NB4 (cell line): ENCODE measurements at regions not wholly inside any gene's neighbourhood (a gene's known extent, or its start where the extent isn't known, plus 50 kb on each side); places are given as distances from the start of the nearest gene placed in this dataset.

Source experiments
- DNase-seq: peaks from one replicate; pipeline ENCODE4 v3.0.0; 2010; ENCODE audit warnings: low read depth
- H3K4me3 ChIP-seq: one replicate; pipeline ENCODE4 v1.5.1; 2011; ENCODE audit warnings: mild to moderate bottlenecking, low read depth, low read length, moderate library complexity
- CTCF ChIP-seq: IDR thresholded peaks from one replicate; pipeline ENCODE4 v1.5.1; 2012; ENCODE audit warnings: low read depth, low read length
- MYC ChIP-seq: IDR thresholded peaks from 2 replicates; pipeline ENCODE4 v1.6.1; 2011; ENCODE audit warnings: low read depth, low read length
- POLR2A ChIP-seq: IDR thresholded peaks from 2 replicates; pipeline ENCODE4 v1.6.1; 2011; ENCODE audit warnings: mild to moderate bottlenecking; ENCODE audit not compliant: insufficient read length; ENCODE audit errors: extremely low read depth
- TF ChIP-seq, protein P1 (sequence below): IDR thresholded peaks from 2 replicates; pipeline ENCODE4 v1.6.1; 2011; ENCODE audit warnings: low read depth, low read length

DNA sequence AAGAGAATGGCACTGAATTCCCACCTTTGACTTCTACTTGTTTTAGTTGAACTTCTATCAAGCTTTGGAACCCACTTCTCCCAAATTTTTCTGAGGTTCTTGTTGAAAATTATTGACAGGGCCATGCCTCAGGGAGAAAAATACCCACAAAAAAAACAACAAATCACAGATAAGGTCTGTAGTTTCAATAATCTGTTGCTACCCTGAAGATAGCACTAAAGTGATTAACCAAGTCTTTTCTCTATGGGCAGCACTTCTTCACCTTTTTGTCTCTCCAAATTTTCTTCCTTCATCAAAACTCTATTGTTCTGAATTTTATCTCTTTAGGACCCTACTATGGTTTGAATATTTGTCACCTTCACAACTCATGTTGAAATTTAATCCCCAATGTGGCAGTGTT lies 154.3 kb upstream of the FGF10 start:
- TF ChIP-seq, protein P1, sequence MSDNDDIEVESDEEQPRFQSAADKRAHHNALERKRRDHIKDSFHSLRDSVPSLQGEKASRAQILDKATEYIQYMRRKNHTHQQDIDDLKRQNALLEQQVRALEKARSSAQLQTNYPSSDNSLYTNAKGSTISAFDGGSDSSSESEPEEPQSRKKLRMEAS = no peak
- no peak for TF ChIP-seq POLR2A
- no peak for TF ChIP-seq MYC
- TF ChIP-seq CTCF = no peak
- DNase-seq = no peak

DNA sequence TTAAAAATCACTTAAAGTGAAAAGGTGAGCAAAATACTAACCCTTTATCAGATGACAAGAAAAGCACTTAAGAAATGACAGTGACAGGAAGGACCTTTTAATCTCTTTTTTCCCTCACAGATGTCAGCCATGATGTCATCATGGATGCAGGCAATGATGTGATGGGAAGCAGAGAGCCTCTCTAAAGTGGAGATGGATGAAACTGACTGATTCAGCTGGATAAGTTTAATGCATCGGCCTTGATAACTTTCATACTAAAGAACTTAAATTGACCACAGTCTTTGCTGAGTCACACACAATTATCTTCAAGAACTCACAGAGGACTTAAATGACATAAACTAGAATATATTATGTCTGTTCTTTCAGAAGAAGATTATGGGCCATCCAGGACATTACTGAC lies 153.2 kb upstream of the FGF10 start:
- DNase-seq = no peak
- no peak overlapping the region for H3K4me3 ChIP-seq
- no peak for TF ChIP-seq CTCF

More for the DNA sequence above, 154.3 kb upstream of the FGF10 start:
- H3K4me3 ChIP-seq = no peak overlapping the region

DNA sequence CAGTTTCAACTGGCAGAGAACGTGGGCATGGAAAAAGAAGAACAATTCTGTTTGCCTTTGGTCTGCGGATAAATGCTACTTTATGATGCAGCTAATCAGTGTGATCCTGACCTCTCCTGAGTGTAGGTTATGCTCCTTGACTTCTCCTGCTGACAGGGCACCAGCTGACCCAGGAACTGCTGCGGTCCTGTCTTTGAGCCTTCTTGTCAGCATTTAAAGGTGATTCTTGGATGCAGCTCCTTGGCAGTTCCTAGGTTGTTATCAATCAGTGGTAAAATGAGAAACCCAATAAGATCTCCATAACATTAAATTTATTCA lies 150.3 kb upstream of the FGF10 start:
- H3K4me3 ChIP-seq = no peak overlapping the region

DNA sequence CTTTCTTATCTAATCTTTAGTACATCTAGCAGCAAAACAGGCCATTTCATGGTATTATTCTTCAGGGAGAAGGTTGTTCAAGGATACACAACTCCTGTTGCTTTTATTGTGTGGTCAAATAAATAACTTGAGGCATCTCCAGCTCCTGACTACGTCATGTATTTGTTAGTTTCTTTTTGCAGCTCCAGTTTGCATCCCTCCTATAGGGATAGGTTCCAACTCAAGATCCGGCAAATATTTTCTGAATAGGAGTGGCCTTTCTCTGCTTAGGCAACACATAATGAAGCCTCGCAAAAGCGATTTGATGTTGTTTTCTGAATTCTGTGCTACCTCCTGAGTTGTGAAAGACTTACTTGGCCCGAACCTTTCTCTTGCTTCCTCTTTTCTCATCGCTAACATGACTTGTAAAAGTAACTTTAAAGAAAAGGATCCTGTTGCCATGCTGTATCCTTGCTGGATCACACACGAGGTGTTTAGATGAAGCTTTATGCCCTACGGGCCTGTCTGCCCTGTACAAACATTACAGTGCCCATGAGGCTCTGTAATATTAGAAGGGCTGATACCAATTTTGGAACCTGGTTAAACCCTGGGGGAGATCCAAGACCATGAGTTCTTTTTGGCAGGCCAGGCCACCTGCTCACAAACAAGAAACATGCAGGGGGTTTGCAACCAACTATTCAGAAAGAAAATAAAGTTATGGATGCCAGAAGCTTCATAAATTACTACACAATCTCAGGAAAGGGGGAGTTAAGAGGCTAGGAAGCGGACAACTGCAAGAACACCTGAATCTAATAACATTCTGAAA lies 149.8 kb upstream of the FGF10 start:
- peak; percentile 31 for DNase-seq
- TF ChIP-seq, protein P1 = no peak
- TF ChIP-seq CTCF = no peak
- TF ChIP-seq MYC = no peak
- no peak for TF ChIP-seq POLR2A
- no peak overlapping the region for H3K4me3 ChIP-seq

More for the DNA sequence above, 150.3 kb upstream of the FGF10 start:
- DNase-seq = no peak
- TF ChIP-seq, protein P1 = no peak
- no peak for TF ChIP-seq MYC
- no peak for TF ChIP-seq CTCF
- TF ChIP-seq POLR2A = no peak

- peak; percentile 51 for DNase-seq
- no peak for TF ChIP-seq POLR2A
- TF ChIP-seq CTCF = peak; percentile 61
- TF ChIP-seq MYC = no peak
- TF ChIP-seq, protein P1 = peak; percentile 8; the same call in 1 of the 2 replicates
Observed at GRCh38 chr5:44536650-44537260, 147.5 kb upstream of the FGF10 start.

More at GRCh38 chr5:44536650-44537260, 147.5 kb upstream of the FGF10 start:
- no peak overlapping the region for H3K4me3 ChIP-seq
